ENCODE measurements at regions not wholly inside any gene's neighbourhood (a gene's known extent, or its start where the extent isn't known, plus 50 kb on each side); places are given as distances from the start of the nearest gene placed in this dataset.

DNA sequence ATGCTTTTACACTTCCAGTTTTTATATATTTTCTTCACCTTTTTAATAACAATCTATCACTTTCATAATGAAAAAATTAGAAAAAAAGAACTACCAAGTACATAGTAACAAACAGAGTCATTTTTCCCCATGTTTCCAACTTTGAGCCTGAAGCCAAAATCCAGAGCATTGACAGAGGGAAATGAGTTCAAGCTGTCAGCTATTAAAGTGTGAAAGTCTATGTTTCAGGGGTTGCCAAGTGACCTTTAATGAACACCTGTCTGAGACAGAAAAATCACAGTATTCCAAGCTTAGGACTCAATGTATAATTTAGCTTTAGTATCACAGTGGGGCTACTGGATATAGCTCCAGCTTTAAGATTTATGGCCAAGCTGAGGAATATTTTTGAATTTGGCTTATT lies 128.3 kb upstream of the GADL1 start:
- TF ChIP-seq, protein P1, sequence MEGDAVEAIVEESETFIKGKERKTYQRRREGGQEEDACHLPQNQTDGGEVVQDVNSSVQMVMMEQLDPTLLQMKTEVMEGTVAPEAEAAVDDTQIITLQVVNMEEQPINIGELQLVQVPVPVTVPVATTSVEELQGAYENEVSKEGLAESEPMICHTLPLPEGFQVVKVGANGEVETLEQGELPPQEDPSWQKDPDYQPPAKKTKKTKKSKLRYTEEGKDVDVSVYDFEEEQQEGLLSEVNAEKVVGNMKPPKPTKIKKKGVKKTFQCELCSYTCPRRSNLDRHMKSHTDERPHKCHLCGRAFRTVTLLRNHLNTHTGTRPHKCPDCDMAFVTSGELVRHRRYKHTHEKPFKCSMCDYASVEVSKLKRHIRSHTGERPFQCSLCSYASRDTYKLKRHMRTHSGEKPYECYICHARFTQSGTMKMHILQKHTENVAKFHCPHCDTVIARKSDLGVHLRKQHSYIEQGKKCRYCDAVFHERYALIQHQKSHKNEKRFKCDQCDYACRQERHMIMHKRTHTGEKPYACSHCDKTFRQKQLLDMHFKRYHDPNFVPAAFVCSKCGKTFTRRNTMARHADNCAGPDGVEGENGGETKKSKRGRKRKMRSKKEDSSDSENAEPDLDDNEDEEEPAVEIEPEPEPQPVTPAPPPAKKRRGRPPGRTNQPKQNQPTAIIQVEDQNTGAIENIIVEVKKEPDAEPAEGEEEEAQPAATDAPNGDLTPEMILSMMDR (conservative IDR thresholded peaks at IDR 0.05; ENCODE audit: low read depth): no peak
- ChIA-PET CTCF (no interaction called here), POLR2A (ENCODE audit: low non-redundant PET) (no interaction called here)
- DNase-seq (ENCODE audit: low spot score): no peak
- H3K27ac ChIP-seq: no peak overlapping the region

DNA sequence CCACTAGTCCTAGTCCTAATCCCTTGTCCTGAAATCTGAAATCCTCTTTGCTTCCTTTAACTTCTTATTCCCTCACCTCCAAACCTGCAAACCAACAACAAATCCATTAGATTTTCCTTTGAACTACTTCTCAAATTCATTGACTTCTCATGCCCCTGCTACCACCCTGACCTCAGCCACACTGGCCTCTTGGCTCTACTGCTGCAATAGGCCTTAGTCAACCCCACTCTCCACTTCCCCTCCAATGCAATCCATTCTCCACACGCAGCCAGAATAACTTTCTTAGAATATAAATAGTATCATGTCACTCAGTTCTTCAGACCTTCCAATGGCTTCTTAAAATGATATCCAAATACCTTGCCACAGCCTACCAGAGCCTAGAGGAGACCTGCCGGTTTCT lies 131.1 kb upstream of the GADL1 start:
- no peak for DNase-seq (ENCODE audit: low spot score)
- H3K27ac ChIP-seq: no peak overlapping the region
- CTCF ChIA-PET: no interaction called here
- POLR2A ChIA-PET (ENCODE audit: low non-redundant PET): no interaction called here
- TF ChIP-seq, protein P1 (conservative IDR thresholded peaks at IDR 0.05; ENCODE audit: low read depth): no peak

DNA sequence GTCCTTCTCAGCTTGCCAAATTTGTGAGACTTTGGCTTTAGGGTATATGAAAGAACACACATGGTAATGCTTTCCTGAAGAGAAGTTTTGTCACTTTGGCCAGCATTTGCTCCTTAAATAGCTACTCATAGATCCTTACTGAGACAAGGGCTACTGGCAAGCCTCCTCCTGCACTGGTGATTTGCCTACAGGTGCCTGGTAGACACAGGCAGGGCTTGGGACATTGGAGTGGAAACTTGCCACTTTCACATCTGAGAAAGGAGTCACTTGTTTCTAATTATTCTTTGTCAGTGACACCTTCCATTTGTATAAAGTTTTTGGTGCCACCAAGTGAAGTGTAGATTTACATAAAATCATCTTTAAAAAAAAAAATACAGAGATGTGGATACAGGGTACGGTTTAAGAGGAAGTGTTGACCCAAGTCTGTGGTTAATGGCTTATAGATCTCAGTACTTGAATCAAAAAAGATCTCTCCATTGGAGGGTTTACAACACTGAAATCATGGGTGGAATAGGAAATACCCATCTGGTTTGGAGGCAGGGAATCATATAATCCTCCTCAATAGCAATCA lies 132.8 kb upstream of the GADL1 start:
- TF ChIP-seq, protein P1 (conservative IDR thresholded peaks at IDR 0.05; ENCODE audit: low read depth): no peak
- no peak overlapping the region for H3K27ac ChIP-seq
- CTCF ChIA-PET: no interaction called here
- no peak for DNase-seq (ENCODE audit: low spot score)
- POLR2A ChIA-PET (ENCODE audit: low non-redundant PET): no interaction called here

DNA sequence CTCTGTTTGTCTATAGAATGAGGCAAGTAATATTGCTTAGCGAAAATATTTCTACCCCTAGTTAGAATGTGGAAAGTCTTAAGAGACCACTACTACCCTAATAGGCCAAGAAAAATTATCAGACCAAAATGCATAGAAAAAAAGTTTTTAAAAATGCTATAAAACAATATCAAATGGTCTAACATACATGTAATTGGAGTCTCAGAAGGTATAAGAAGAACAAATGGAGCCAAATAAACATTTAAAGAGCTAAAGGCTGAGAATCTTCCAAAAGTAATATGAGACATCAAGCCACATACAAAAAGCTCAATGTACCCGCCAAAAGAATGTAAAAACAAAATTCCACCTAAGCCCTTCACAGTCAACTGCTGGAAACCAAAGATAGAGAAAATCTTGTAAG lies 133.5 kb upstream of the GADL1 start:
- TF ChIP-seq, protein P1 (conservative IDR thresholded peaks at IDR 0.05; ENCODE audit: low read depth): no peak
- DNase-seq (ENCODE audit: low spot score): no peak
- no peak overlapping the region for H3K27ac ChIP-seq
- POLR2A ChIA-PET (ENCODE audit: low non-redundant PET): no interaction called here
- CTCF ChIA-PET: no interaction called here

DNA sequence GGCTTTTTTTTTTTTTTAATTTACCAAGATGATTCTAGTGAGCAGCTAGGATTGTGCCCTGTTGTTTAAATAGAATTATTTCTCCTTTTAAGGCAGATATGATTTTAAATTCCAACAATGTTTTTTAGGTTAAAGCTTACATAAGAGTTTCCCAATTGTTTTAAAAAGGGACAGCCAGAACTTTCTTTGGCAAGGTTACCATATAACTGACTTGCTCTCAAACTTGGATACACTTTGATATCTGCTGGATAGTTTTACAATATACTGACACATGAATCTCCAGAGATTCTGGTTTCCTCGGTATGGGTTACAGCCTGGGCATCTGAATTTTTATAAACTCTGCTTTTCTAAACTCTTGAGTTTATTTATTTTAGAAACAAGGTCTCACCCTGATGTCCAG lies 134.3 kb upstream of the GADL1 start:
- CTCF ChIA-PET: no interaction called here
- POLR2A ChIA-PET (ENCODE audit: low non-redundant PET): no interaction called here
- TF ChIP-seq, protein P1 (conservative IDR thresholded peaks at IDR 0.05; ENCODE audit: low read depth): no peak
- H3K27ac ChIP-seq: no peak overlapping the region
- DNase-seq (ENCODE audit: low spot score): no peak

DNA sequence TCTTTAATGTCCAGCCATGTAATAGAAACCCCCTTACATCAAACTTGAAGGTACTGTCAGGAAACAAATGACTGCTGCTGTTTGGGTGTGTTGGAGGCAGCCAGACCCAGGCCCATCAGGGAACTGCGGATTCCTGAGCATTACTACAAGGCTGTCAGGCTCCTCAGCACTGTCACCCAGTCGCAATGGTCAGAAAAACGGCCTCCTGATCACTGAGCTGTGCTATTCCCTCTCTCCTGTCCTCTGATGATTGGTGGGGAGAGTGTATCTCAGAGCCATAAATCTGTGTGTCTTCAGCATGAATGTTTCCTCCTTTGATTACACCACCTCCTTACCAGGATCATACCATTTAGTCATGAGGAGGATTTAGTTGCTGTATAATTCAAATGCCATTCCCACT lies 135.2 kb upstream of the GADL1 start:
- DNase-seq (ENCODE audit: low spot score): no peak
- ChIA-PET POLR2A (ENCODE audit: low non-redundant PET) (no interaction called here), CTCF (interaction anchor here (0.6 kb wide), 1 partner anchor 296 kb away, joined by 4 read pairs; no protein-coding TSS in a partner anchor)
- TF ChIP-seq, protein P1 (conservative IDR thresholded peaks at IDR 0.05; ENCODE audit: low read depth): no peak
- H3K27ac ChIP-seq: no peak overlapping the region

DNA sequence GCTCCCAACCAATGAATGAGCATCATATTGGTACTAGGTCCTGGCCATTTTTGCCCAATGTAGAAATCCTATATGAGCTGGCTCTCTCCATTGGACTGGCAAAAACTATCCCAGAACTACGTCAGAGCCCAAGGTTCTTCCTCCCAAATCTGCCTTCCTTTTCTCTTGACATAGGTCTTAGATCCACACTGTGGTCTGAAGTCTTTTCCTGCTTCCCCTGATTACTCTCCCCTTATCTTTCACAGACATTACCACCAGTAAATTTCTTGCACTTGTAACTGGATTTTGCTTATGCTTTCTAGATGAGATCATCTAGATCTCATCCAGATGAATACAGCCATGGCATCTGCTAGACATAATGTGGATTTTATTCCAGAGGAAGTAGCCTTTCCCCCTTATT lies 141.2 kb upstream of the GADL1 start:
- CTCF ChIA-PET: no interaction called here
- TF ChIP-seq, protein P1 (conservative IDR thresholded peaks at IDR 0.05; ENCODE audit: low read depth): no peak
- POLR2A ChIA-PET (ENCODE audit: low non-redundant PET): no interaction called here
- DNase-seq (ENCODE audit: low spot score): no peak
- H3K27ac ChIP-seq: no peak overlapping the region
